LNCAP (cell line): ENCODE measurements at regions not wholly inside any gene's neighbourhood (a gene's known extent, or its start where the extent isn't known, plus 50 kb on each side); places are given as distances from the start of the nearest gene placed in this dataset.

Experiments
- TF ChIP-seq, protein P1 (sequence below): fragments of 450-650 bp; IDR thresholded peaks from 2 replicates; pipeline ENCODE4 v1.5.1; 2017; ENCODE audit warnings: mild to moderate bottlenecking

DNA sequence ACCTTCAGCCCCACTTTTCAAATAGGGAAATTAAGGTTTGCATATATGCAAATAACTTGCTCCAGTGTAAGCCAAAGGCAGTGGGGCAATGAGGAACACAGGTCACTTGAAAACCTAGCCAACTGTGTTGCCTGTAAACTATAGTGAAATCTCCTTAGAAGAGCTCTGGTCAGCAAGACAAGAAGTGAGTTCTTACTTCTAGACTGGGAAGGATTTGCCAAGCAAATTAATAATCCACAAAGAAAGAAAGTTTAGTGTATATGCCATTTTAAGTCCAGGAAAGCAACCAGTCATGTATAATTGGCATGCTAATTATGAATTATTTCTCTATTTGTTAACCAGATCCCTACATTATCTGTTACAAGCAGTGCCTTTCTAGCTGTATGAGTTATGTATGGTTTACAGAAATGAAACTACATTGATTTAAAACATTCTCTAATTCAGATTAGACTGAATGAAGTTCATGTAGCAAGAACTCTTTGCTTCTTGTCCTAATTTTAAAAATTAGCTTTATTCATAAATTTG lies 129.9 kb downstream of the MTX2 start:
- TF ChIP-seq, protein P1, sequence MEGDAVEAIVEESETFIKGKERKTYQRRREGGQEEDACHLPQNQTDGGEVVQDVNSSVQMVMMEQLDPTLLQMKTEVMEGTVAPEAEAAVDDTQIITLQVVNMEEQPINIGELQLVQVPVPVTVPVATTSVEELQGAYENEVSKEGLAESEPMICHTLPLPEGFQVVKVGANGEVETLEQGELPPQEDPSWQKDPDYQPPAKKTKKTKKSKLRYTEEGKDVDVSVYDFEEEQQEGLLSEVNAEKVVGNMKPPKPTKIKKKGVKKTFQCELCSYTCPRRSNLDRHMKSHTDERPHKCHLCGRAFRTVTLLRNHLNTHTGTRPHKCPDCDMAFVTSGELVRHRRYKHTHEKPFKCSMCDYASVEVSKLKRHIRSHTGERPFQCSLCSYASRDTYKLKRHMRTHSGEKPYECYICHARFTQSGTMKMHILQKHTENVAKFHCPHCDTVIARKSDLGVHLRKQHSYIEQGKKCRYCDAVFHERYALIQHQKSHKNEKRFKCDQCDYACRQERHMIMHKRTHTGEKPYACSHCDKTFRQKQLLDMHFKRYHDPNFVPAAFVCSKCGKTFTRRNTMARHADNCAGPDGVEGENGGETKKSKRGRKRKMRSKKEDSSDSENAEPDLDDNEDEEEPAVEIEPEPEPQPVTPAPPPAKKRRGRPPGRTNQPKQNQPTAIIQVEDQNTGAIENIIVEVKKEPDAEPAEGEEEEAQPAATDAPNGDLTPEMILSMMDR: no peak

- TF ChIP-seq, protein P1: no peak
These were observed 136.2 kb downstream of the MTX2 start for GRCh38 chr2:176405477-176405876.

- TF ChIP-seq, protein P1: no peak
These were observed 138.5 kb downstream of the MTX2 start for GRCh38 chr2:176407706-176408105.

- TF ChIP-seq, protein P1: no peak
These were observed 140.4 kb downstream of the MTX2 start for GRCh38 chr2:176409671-176410070.

- TF ChIP-seq, protein P1: no peak
These were observed 142.9 kb downstream of the MTX2 start for GRCh38 chr2:176412136-176412535.

DNA sequence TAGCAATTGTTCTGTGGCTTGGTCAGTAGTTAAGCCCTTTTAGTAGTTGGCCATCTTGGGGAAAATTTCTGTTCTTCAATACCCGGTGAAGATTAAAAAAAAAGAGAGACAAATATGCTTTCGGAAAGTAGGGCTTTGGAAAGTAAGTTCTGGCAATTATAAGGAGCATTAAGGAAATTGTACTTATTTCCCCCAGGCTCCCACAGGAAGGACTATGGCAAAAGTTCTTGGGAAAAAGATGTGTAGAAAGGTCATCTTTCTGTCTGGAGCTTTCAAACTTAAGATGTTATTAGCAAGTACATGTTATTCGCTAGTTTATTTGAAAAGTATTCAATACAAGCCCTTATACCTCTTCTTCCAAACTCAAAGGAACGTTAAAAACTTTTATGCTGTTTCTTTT lies 144.5 kb downstream of the MTX2 start:
- TF ChIP-seq, protein P1: no peak

DNA sequence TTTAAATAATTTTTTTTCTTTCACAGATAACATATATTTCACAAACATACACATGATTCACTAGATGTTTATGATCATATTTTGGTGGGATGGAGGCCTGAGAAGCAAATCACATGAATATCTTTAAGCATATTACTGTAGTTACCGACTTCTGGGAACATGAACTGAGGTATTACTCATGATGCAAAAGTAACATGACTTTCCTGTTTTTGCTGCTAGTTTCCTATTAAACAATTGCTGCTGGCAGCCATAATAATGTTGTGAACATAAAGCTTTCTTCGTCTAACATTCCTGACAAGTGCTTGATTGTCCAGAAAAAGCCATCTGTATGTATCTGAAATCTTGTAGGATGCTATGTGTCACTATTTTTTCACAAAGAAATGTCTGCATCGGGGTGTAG lies 145.4 kb downstream of the MTX2 start:
- TF ChIP-seq, protein P1: no peak
